ENCODE measurements at regions not wholly inside any gene's neighbourhood (a gene's known extent, or its start where the extent isn't known, plus 50 kb on each side); places are given as distances from the start of the nearest gene placed in this dataset.

DNA sequence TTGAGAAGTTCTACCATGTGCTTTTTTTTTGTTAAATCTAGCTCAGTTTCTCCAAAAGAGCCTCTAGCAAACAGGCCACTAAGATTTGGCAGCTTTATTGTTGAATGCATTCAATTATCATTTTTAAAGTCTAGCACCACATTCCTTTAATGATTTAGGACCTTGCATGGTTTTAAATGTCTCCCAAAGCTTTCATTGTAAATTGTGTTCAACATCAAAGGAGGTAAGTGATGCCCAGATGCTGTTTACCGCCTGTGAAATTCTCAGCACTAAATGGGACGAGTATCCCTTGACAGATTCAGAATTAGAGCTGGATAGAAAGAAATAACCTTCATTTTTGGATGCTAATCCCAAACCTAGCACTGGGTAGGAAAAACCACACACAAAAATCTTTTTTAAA is 112.1 kb upstream of the FAM204A start:
- Histone ChIP-seq H3K27me3 (ENCODE audit: low read length) (no peaks in the 10 kb centered on the region), H2AFZ (ENCODE audit: low read length) (no peak overlapping the region), H3K4me1 (ENCODE audit: low read length) (no peaks in the 10 kb centered on the region), H3K27ac (ENCODE audit: low read length) (no peak overlapping the region), H3K9me2 (replicated peaks; ENCODE audit: insufficient read depth, low read length) (no peaks in the 10 kb centered on the region), H3K36me3 (ENCODE audit: insufficient read depth, low read length) (no peaks in the 10 kb centered on the region), H3K9me3 (ENCODE audit: low read length) (no peaks in the 10 kb centered on the region), H3K9ac (ENCODE audit: low read length) (no peak overlapping the region), H3K79me2 (ENCODE audit: low read length) (no peaks in the 10 kb centered on the region), H3K4me3 (ENCODE audit: low read length) (no peak overlapping the region), H3K4me2 (ENCODE audit: low read depth, low read length, poor library complexity, severe bottlenecking) (no peak overlapping the region), H4K20me1 (ENCODE audit: insufficient read depth, low read depth, low read length) (no peaks in the 10 kb centered on the region)
- DNase-seq, result no peak

DNA sequence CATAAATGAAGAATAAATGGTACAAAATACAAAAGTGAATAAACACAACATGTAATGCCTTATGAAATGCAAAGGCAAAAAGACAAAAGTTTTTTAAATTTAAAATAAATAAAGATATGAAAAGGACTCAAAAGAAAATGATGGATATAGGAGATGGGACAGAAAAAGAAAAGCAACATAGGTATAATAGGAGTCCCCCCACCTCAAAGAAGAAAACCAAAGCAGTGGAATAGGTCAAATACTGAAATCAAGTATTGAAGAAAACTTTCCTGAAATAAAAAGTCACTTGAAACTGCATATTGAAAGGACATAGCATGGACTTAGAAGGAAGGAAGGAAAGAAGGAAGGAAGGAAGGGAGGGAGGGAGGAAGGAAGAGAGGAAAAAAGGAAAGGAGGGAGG is 110.0 kb upstream of the FAM204A start:
- Histone ChIP-seq H2AFZ (ENCODE audit: low read length) (no peak overlapping the region), H3K27me3 (ENCODE audit: low read length) (no peaks in the 10 kb centered on the region), H3K9me3 (ENCODE audit: low read length) (no peaks in the 10 kb centered on the region), H3K36me3 (ENCODE audit: insufficient read depth, low read length) (no peaks in the 10 kb centered on the region), H4K20me1 (ENCODE audit: insufficient read depth, low read depth, low read length) (no peaks in the 10 kb centered on the region), H3K9me2 (replicated peaks; ENCODE audit: insufficient read depth, low read length) (no peaks in the 10 kb centered on the region), H3K27ac (ENCODE audit: low read length) (no peak overlapping the region), H3K4me3 (ENCODE audit: low read length) (no peak overlapping the region), H3K4me2 (ENCODE audit: low read depth, low read length, poor library complexity, severe bottlenecking) (no peak overlapping the region), H3K9ac (ENCODE audit: low read length) (no peak overlapping the region), H3K79me2 (ENCODE audit: low read length) (no peaks in the 10 kb centered on the region), H3K4me1 (ENCODE audit: low read length) (no peaks in the 10 kb centered on the region)
- no peak for DNase-seq

DNA sequence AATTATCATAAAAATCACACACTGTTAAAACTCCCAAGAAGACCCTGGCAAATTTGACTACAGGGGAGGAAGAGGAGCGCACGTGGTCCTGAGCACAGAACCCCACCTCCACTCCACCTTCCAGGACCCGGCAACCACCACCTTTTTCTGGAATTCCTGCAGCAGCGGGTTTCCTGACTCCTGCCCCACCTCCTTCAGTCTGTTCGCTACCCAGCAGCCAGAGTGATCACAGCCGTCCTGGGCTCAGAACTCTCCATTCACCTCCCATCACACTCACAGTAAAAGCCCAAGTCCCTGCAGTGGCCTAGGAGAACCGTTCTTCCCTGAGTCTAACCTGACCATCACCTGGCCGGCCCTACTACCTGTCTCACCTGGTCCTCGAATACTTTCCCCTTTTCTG is 107.4 kb upstream of the FAM204A start:
- Histone ChIP-seq H4K20me1 (ENCODE audit: insufficient read depth, low read depth, low read length) (no peaks in the 10 kb centered on the region), H3K36me3 (ENCODE audit: insufficient read depth, low read length) (no peaks in the 10 kb centered on the region), H3K4me2 (ENCODE audit: low read depth, low read length, poor library complexity, severe bottlenecking) (no peak overlapping the region), H3K27me3 (ENCODE audit: low read length) (no peaks in the 10 kb centered on the region), H3K4me1 (ENCODE audit: low read length) (no peaks in the 10 kb centered on the region), H3K9me3 (ENCODE audit: low read length) (no peaks in the 10 kb centered on the region), H3K9ac (ENCODE audit: low read length) (no peak overlapping the region), H3K79me2 (ENCODE audit: low read length) (no peaks in the 10 kb centered on the region), H3K4me3 (ENCODE audit: low read length) (no peak overlapping the region), H2AFZ (ENCODE audit: low read length) (no peak overlapping the region), H3K9me2 (replicated peaks; ENCODE audit: insufficient read depth, low read length) (no peaks in the 10 kb centered on the region), H3K27ac (ENCODE audit: low read length) (no peak overlapping the region)
- DNase-seq, result no peak

DNA sequence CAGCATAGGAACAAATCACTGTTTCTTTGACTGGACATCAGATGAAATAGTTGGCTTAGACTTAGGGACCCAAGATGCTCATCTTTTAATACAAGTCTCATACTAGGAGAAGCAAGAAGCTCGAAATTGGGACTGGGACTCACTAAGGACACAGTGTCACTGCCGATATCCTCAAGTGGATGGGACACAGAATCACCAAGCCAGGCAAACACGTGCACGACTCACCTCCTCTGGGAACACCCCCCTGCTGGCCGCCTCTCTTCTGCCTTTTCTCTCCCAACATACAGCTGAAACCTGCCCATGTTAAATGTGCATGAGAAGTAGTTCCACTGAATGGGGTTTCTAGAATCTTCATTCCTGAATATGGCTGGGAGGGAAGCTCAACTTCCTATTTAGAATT is 106.6 kb upstream of the FAM204A start:
- Histone ChIP-seq H3K4me2 (ENCODE audit: low read depth, low read length, poor library complexity, severe bottlenecking) (no peak overlapping the region), H2AFZ (ENCODE audit: low read length) (no peak overlapping the region), H3K9me2 (replicated peaks; ENCODE audit: insufficient read depth, low read length) (no peaks in the 10 kb centered on the region), H3K9me3 (ENCODE audit: low read length) (no peaks in the 10 kb centered on the region), H3K4me1 (ENCODE audit: low read length) (no peaks in the 10 kb centered on the region), H3K36me3 (ENCODE audit: insufficient read depth, low read length) (no peaks in the 10 kb centered on the region), H3K4me3 (ENCODE audit: low read length) (no peak overlapping the region), H3K79me2 (ENCODE audit: low read length) (no peaks in the 10 kb centered on the region), H4K20me1 (ENCODE audit: insufficient read depth, low read depth, low read length) (no peaks in the 10 kb centered on the region), H3K27me3 (ENCODE audit: low read length) (no peaks in the 10 kb centered on the region), H3K9ac (ENCODE audit: low read length) (no peak overlapping the region), H3K27ac (ENCODE audit: low read length) (no peak overlapping the region)
- no peak for DNase-seq

DNA sequence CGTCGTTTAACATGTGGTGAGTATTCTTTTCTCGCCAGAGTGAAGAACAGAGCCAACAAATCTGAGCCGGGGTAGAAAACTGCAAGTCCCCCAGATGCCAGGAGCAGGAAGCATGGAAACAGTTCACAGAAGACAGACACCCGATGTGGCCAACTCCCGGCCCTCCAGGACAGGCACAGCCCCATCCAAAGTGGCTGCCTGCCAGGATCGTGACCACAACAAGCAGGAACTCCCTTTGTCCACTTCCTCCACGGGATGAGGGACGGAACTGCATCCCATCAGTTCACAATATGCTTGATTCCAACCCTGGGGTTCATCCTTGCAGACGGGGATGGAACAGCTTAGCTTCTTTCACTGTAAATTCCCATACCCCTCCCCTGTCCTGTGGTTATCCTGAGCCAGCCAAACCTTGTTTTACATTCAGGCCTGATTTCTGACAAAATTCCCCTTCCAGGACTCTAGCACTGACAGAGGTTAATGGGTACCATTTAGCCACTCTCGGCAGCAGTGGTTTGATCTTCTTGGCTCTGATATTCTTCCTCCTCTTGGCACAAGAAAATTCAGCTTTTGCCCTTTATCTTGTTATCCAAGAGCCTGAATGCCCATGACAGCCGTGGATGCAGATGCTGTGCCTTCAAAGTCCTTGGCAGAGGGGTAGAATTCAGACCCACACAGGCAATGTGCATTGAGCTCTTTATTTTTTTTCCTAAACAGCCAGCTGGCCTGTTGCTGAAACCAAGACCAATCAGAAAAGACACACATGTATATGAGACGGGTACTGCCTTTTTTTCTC is 105.5 kb upstream of the FAM204A start:
- no peak overlapping the region for H3K9ac ChIP-seq (ENCODE audit: low read length)
- H2AFZ ChIP-seq (ENCODE audit: low read length), result no peak overlapping the region
- no peaks in the 10 kb centered on the region for H3K4me1 ChIP-seq (ENCODE audit: low read length)
- H3K9me3 ChIP-seq (ENCODE audit: low read length), result no peaks in the 10 kb centered on the region
- DNase-seq, result no peak
- no peaks in the 10 kb centered on the region for H3K79me2 ChIP-seq (ENCODE audit: low read length)
- H3K9me2 ChIP-seq (replicated peaks; ENCODE audit: insufficient read depth, low read length), result no peaks in the 10 kb centered on the region
- H4K20me1 ChIP-seq (ENCODE audit: insufficient read depth, low read depth, low read length), result no peaks in the 10 kb centered on the region
- no peak overlapping the region for H3K27ac ChIP-seq (ENCODE audit: low read length)
- H3K4me3 ChIP-seq (ENCODE audit: low read length), result no peak overlapping the region
- H3K36me3 ChIP-seq (ENCODE audit: insufficient read depth, low read length), result no peaks in the 10 kb centered on the region
- no peaks in the 10 kb centered on the region for H3K27me3 ChIP-seq (ENCODE audit: low read length)
- no peak overlapping the region for H3K4me2 ChIP-seq (ENCODE audit: low read depth, low read length, poor library complexity, severe bottlenecking)

DNA sequence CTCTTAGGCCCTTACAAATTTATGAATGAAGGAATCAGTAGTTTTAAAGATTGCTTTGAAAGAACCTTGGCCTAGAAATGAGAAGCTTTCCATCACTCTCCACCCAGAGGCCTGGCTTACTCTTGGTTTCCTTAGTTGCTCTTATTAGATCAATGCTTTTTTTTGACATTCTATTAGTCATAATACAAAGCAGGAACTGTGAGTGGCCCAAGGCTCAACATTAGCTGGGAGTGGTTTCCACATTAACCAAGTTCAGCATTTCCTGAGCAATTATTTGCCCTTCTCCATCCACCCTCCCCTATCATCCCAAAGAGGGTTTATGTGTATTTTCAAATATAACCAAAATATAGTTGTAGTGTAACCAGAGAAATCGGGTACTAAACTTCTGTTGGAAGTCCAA is 103.4 kb upstream of the FAM204A start:
- no peak overlapping the region for H3K27ac ChIP-seq (ENCODE audit: low read length)
- DNase-seq, result no peak
- no peaks in the 10 kb centered on the region for H3K4me1 ChIP-seq (ENCODE audit: low read length)
- no peaks in the 10 kb centered on the region for H3K36me3 ChIP-seq (ENCODE audit: insufficient read depth, low read length)
- no peak overlapping the region for H3K4me3 ChIP-seq (ENCODE audit: low read length)
- no peaks in the 10 kb centered on the region for H3K79me2 ChIP-seq (ENCODE audit: low read length)
- no peak overlapping the region for H3K4me2 ChIP-seq (ENCODE audit: low read depth, low read length, poor library complexity, severe bottlenecking)
- no peak overlapping the region for H2AFZ ChIP-seq (ENCODE audit: low read length)
- H3K9me3 ChIP-seq (ENCODE audit: low read length), result no peaks in the 10 kb centered on the region
- no peaks in the 10 kb centered on the region for H4K20me1 ChIP-seq (ENCODE audit: insufficient read depth, low read depth, low read length)
- H3K27me3 ChIP-seq (ENCODE audit: low read length), result no peaks in the 10 kb centered on the region
- H3K9ac ChIP-seq (ENCODE audit: low read length), result no peak overlapping the region
- H3K9me2 ChIP-seq (replicated peaks; ENCODE audit: insufficient read depth, low read length), result no peaks in the 10 kb centered on the region

DNA sequence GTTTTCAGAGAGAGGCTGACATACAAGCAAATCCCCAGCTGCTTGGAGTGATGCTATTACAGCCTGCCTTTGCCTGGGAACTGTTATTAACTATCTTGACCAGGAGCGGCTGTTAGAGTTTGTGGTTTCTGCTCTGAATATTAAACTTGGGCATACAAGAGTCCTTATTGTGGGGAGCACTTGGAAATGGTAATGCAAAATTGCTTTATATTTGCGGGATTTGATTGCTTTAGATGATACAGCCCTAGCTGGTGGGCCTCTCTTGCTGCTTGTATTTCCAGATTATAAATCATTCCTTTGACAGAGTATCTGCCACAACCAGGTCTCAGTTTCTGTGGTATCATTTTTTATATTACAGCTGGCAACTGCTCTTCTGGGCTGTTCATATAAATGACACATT is 101.9 kb upstream of the FAM204A start:
- Histone ChIP-seq H3K4me1 (ENCODE audit: low read length) (peaks cover 13% of the 10 kb centered on the region), H3K79me2 (ENCODE audit: low read length) (no peaks in the 10 kb centered on the region), H3K36me3 (ENCODE audit: insufficient read depth, low read length) (no peaks in the 10 kb centered on the region), H3K9me3 (ENCODE audit: low read length) (no peaks in the 10 kb centered on the region), H2AFZ (ENCODE audit: low read length) (no peak overlapping the region), H3K4me2 (ENCODE audit: low read depth, low read length, poor library complexity, severe bottlenecking) (no peak overlapping the region), H3K27me3 (ENCODE audit: low read length) (no peaks in the 10 kb centered on the region), H4K20me1 (ENCODE audit: insufficient read depth, low read depth, low read length) (no peaks in the 10 kb centered on the region), H3K27ac (ENCODE audit: low read length) (no peak overlapping the region), H3K4me3 (ENCODE audit: low read length) (no peak overlapping the region), H3K9ac (ENCODE audit: low read length) (no peak overlapping the region), H3K9me2 (replicated peaks; ENCODE audit: insufficient read depth, low read length) (no peaks in the 10 kb centered on the region)
- no peak for DNase-seq

DNA sequence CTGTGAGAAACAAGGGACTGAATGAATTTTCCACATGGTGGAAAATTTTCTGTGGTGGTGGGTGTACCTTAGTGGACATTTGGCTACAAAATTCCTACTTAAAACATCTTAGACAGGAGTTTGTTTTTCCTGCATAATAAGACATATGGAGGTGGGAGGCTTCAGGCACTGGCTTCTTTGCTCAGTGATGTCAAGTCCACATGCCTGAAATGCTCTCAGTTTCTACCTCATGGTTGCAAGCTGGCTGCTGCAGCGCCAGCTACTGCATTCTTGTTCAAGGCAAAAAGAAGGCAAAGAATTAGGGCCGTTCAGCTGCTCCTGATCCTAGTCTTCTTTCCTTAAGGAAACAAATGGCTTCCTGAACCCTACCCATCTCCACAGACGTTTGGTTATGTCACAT is 99.9 kb upstream of the FAM204A start:
- no peak for DNase-seq
- Histone ChIP-seq H3K4me3 (ENCODE audit: low read length) (no peak overlapping the region), H4K20me1 (ENCODE audit: insufficient read depth, low read depth, low read length) (no peaks in the 10 kb centered on the region), H3K4me1 (ENCODE audit: low read length) (peaks cover 17% of the 10 kb centered on the region), H3K9me3 (ENCODE audit: low read length) (no peaks in the 10 kb centered on the region), H3K9ac (ENCODE audit: low read length) (no peak overlapping the region), H3K27me3 (ENCODE audit: low read length) (no peaks in the 10 kb centered on the region), H3K36me3 (ENCODE audit: insufficient read depth, low read length) (no peaks in the 10 kb centered on the region), H3K9me2 (replicated peaks; ENCODE audit: insufficient read depth, low read length) (no peaks in the 10 kb centered on the region), H2AFZ (ENCODE audit: low read length) (no peak overlapping the region), H3K4me2 (ENCODE audit: low read depth, low read length, poor library complexity, severe bottlenecking) (no peak overlapping the region), H3K27ac (ENCODE audit: low read length) (no peak overlapping the region), H3K79me2 (ENCODE audit: low read length) (no peaks in the 10 kb centered on the region)

Measured in Karpas-422 (cell line).